A549 (cell line): ENCODE measurements at regions not wholly inside any gene's neighbourhood (a gene's known extent, or its start where the extent isn't known, plus 50 kb on each side); places are given as distances from the start of the nearest gene placed in this dataset.

Experiments
- ATAC-seq, 2 experiments: fragments of 200-7000 bp in 1 of 2; fragments of >200 bp in 1 of 2; cut with Nextera tagmentation in 1 of 2; cut with Tn5 transposase in 1 of 2; 3 replicates each; pipeline versions ENCODE4 v1.8.0 to v1.9.1; 2018 to 2020; ENCODE audit warnings: mild to moderate bottlenecking in 1 of 2, moderate library complexity in 1 of 2
- CTCF ChIA-PET: fragments of 300-600 bp; sonication (Branson Sonifier 250); formaldehyde crosslinking; extraction: SDS; loops from one replicate; lab custom pipeline; 2021; ENCODE audit warnings: antibody characterized with exemption, inconsistent platforms; lab: Yijun Ruan, JAX
- POLR2A ChIA-PET: fragments of 350-600 bp; formaldehyde crosslinking; extraction: SDS; loops from one replicate; lab custom pipeline; 2021; ENCODE audit warnings: antibody characterized with exemption, inconsistent platforms; lab: Yijun Ruan, JAX
- DNase-seq, 2 experiments: peaks; one replicate each; pipeline versions ENCODE4 v3.0.0 to v3.0.0-alpha.2; 2011 to 2016; ENCODE audit warnings: low read depth in 1 of 2, low spot score in 1 of 2
- FAIRE-seq: peaks from 2 replicates; lab custom pipeline; 2011; peaks lifted over from hg19 to GRCh38; lab: Jason Lieb, UNC
- H3K27ac ChIP-seq, 2 experiments: fragments of >200 bp; sonication (Bioruptor Twin); formaldehyde crosslinking; 3 replicates each; pipeline ENCODE4 v1.5.1; 2016 to 2017
- H3K4me1 ChIP-seq: fragments of >200 bp; sonication (Bioruptor Twin); formaldehyde crosslinking; 3 replicates; pipeline ENCODE4 v1.6.1; 2016
- H3K4me2 ChIP-seq: fragments of >200 bp; sonication (Bioruptor Twin); formaldehyde crosslinking; 3 replicates; pipeline ENCODE4 v1.6.1; 2016
- H3K4me3 ChIP-seq: fragments of >200 bp; sonication (Bioruptor Twin); formaldehyde crosslinking; 3 replicates; pipeline ENCODE4 v1.5.1; 2016
- H3K9me3 ChIP-seq: fragments of >200 bp; sonication (Bioruptor Twin); formaldehyde crosslinking; 3 replicates; pipeline ENCODE4 v1.6.1; 2016
- CHD2 ChIP-seq: fragments of 150-350 bp; IDR thresholded peaks from 2 replicates; pipeline ENCODE4 v1.6.1; 2014; ENCODE audit warnings: low read length; ENCODE audit not compliant: partially characterized antibody
- ESRRA ChIP-seq: fragments of 150-350 bp; IDR thresholded peaks from 2 replicates; pipeline ENCODE4 v1.6.1; 2014; ENCODE audit warnings: mild to moderate bottlenecking, low read length, borderline replicate concordance
- FOSB ChIP-seq: fragments of 250-450 bp; sonication (Bioruptor Pico); IDR thresholded peaks from 2 replicates; pipeline ENCODE4 v1.5.0; 2020; ENCODE audit warnings: mild to moderate bottlenecking, moderate library complexity
- FOSL2 ChIP-seq, 2 experiments: fragments of 450-650 bp in 1 of 2; fragments of >200 bp in 1 of 2; sonication (Bioruptor Twin) in 1 of 2; formaldehyde crosslinking; IDR thresholded peaks; 2 replicates each; pipeline versions ENCODE4 v1.5.0 to v1.6.1; 2016 to 2020; ENCODE audit warnings: mild to moderate bottlenecking in 1 of 2, moderate library complexity in 1 of 2
- HDAC2 ChIP-seq: fragments of 200-600 bp; sonication (generic); IDR thresholded peaks from 2 replicates; pipeline ENCODE4 v1.6.1; 2016
- JUN ChIP-seq, 2 experiments: fragments of >200 bp; sonication (Bioruptor Twin); formaldehyde crosslinking; IDR thresholded peaks; 2 replicates in 1 of 2; 3 replicates in 1 of 2; pipeline ENCODE4 v1.6.1; 2016 to 2017
- JUNB ChIP-seq: fragments of >200 bp; sonication (Bioruptor Twin); formaldehyde crosslinking; IDR thresholded peaks from 2 replicates; pipeline ENCODE4 v1.6.1; 2016
- KDM1A ChIP-seq: fragments of 200-600 bp; sonication (generic); IDR thresholded peaks from 2 replicates; pipeline ENCODE4 v1.6.1; 2016; ENCODE audit warnings: low read depth, mild to moderate bottlenecking
- MAFK ChIP-seq: fragments of 450-650 bp; IDR thresholded peaks from 2 replicates; pipeline ENCODE4 v1.6.1; 2014; ENCODE audit not compliant: partially characterized antibody
- MYC ChIP-seq: IDR thresholded peaks from 2 replicates; pipeline ENCODE4 v1.6.1; 2012; ENCODE audit warnings: mild to moderate bottlenecking, inconsistent platforms, low read length, improper control_type of control experiment, borderline replicate concordance
- NFE2L2 ChIP-seq: fragments of 150-350 bp; conservative IDR thresholded peaks from 2 replicates; pipeline ENCODE4 v1.6.1; 2014; ENCODE audit warnings: low read length
- NPAS2 ChIP-seq: fragments of 250-450 bp; sonication (Bioruptor Pico); IDR thresholded peaks from 2 replicates; pipeline ENCODE4 v1.8.0; 2022; ENCODE audit warnings: mild to moderate bottlenecking, moderate library complexity, borderline replicate concordance
- NR3C1 ChIP-seq: fragments of >200 bp; sonication (Bioruptor Twin); formaldehyde crosslinking; IDR thresholded peaks from 3 replicates; pipeline ENCODE4 v1.6.1; 2017
- RNF2 ChIP-seq: fragments of 200-600 bp; sonication (generic); IDR thresholded peaks from 2 replicates; pipeline ENCODE4 v1.6.1; 2016; ENCODE audit warnings: low read depth, mild to moderate bottlenecking, antibody characterized with exemption, moderate library complexity, borderline replicate concordance
- TFCP2L1 ChIP-seq: fragments of 250-450 bp; sonication (Bioruptor Pico); IDR thresholded peaks from 2 replicates; pipeline ENCODE4 v1.5.0; 2021; ENCODE audit warnings: mild to moderate bottlenecking
- TP53 ChIP-seq: fragments of 250-450 bp; sonication (Bioruptor Pico); IDR thresholded peaks from 2 replicates; pipeline ENCODE4 v1.5.0; 2021; ENCODE audit warnings: mild to moderate bottlenecking, moderate library complexity
- ZC3H11A ChIP-seq: fragments of 450-650 bp; IDR thresholded peaks from 2 replicates; pipeline ENCODE4 v1.6.1; 2014; ENCODE audit warnings: antibody characterized with exemption, mild to moderate bottlenecking
- ZNF302 ChIP-seq: fragments of 250-450 bp; sonication (Bioruptor Pico); IDR thresholded peaks from 2 replicates; pipeline ENCODE4 v1.9.0; 2021; ENCODE audit warnings: inconsistent platforms, mild to moderate bottlenecking, moderate library complexity
- WGBS: methylation state at CpG from one replicate; pipeline ENCODE4 v1.1.6; 2017; ENCODE audit errors: missing lambda C conversion rate; 5-methylcytosine and 5-hydroxymethylcytosine counted together
- TF ChIP-seq, protein P1 (sequence below): IDR thresholded peaks from 2 replicates; pipeline ENCODE4 v1.6.1; 2012
- TF ChIP-seq, protein P2 (sequence below): fragments of >200 bp; sonication (Bioruptor Twin); formaldehyde crosslinking; IDR thresholded peaks from 3 replicates; pipeline ENCODE4 v1.5.1; 2016
- TF ChIP-seq, protein P3 (sequence below): fragments of 450-650 bp; IDR thresholded peaks from 2 replicates; pipeline ENCODE4 v1.6.1; 2014; ENCODE audit warnings: antibody characterized with exemption
- TF ChIP-seq, protein P4 (sequence below): IDR thresholded peaks from 2 replicates; pipeline ENCODE4 v1.6.1; 2012; ENCODE audit warnings: low read depth, borderline replicate concordance
- TF ChIP-seq, protein P5 (sequence below): fragments of 150-350 bp; IDR thresholded peaks from 2 replicates; pipeline ENCODE4 v1.6.1; 2014; ENCODE audit warnings: low read depth, mild to moderate bottlenecking, low read length

DNA sequence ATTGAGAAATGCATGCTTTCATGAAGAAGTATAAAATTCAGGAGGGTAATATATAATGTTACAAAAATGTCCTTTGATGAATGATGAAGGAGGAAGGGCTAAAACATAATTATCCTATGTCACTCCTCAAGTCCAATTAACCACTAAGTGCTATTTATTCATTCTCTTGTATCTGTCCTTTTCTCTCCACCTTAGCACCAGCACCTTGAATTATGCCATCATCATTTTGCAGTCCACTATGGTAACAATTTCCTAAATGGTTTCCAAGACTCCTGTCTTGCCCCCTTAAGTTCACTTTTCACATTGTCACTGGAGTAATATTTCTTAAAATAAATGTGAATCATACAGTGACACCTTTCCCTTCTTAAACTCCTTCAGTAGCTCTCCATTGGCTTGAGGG is 756.3 kb downstream of the STPG2 start:
- Histone ChIP-seq H3K4me1 (no peaks in the 10 kb centered on the region), H3K9me3 (no peaks in the 10 kb centered on the region), H3K27ac (no peak overlapping the region), H3K4me2 (no peak overlapping the region), H3K4me3 (no peak overlapping the region)
- TF ChIP-seq JUN (IDR thresholded peaks at IDR 0.05) (no peak), TP53 (CRISPR knock-in tag) (no peak), JUNB (no peak), ZC3H11A (no peak), NPAS2 (CRISPR knock-in tag) (no peak)
- TF ChIP-seq, protein P1, sequence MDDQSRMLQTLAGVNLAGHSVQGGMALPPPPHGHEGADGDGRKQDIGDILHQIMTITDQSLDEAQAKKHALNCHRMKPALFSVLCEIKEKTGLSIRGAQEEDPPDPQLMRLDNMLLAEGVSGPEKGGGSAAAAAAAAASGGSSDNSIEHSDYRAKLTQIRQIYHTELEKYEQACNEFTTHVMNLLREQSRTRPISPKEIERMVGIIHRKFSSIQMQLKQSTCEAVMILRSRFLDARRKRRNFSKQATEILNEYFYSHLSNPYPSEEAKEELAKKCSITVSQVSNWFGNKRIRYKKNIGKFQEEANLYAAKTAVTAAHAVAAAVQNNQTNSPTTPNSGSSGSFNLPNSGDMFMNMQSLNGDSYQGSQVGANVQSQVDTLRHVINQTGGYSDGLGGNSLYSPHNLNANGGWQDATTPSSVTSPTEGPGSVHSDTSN: no peak
- POLR2A ChIA-PET: no interaction called here
- CTCF ChIA-PET: no interaction called here
- DNase-seq: no peak
- ATAC-seq: no peak
- no peak for FAIRE-seq

DNA sequence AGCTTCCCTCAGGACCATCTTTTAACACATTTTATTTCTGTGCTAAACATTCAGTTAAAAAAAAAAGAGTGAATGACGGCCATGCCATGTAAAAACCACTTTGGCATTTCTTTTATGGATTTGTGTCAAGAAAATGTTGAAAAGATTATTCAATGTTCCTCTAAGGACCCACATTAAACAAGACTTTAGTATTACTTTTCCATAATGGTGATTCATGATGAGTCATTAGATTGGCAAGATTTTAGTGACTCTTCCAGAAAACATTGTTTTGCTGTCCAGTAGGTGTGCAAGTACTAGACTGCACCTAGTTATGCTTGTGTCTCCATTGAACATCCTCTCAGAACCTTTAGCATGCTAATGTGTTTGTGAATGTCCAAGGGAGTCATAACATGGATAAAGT is 748.6 kb downstream of the STPG2 start:
- Histone ChIP-seq H3K4me1 (no peaks in the 10 kb centered on the region), H3K4me2 (no peak overlapping the region), H3K9me3 (no peaks in the 10 kb centered on the region), H3K4me3 (no peak overlapping the region), H3K27ac (no peak overlapping the region)
- 7% methylated on average over 1 of the region's 1 CpG for WGBS
- ChIA-PET CTCF (no interaction called here), POLR2A (no interaction called here)
- TF ChIP-seq FOSL2 (IDR thresholded peaks at IDR 0.05): no peak
- peak; percentile 63 for TF ChIP-seq FOSL2 (CRISPR knock-in tag; IDR thresholded peaks at IDR 0.05)
- TF ChIP-seq, protein P2, sequence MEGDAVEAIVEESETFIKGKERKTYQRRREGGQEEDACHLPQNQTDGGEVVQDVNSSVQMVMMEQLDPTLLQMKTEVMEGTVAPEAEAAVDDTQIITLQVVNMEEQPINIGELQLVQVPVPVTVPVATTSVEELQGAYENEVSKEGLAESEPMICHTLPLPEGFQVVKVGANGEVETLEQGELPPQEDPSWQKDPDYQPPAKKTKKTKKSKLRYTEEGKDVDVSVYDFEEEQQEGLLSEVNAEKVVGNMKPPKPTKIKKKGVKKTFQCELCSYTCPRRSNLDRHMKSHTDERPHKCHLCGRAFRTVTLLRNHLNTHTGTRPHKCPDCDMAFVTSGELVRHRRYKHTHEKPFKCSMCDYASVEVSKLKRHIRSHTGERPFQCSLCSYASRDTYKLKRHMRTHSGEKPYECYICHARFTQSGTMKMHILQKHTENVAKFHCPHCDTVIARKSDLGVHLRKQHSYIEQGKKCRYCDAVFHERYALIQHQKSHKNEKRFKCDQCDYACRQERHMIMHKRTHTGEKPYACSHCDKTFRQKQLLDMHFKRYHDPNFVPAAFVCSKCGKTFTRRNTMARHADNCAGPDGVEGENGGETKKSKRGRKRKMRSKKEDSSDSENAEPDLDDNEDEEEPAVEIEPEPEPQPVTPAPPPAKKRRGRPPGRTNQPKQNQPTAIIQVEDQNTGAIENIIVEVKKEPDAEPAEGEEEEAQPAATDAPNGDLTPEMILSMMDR: no peak
- peak in 1 of 2 experiments; percentile 4 for DNase-seq
- ATAC-seq: no peak
- no peak for FAIRE-seq

DNA sequence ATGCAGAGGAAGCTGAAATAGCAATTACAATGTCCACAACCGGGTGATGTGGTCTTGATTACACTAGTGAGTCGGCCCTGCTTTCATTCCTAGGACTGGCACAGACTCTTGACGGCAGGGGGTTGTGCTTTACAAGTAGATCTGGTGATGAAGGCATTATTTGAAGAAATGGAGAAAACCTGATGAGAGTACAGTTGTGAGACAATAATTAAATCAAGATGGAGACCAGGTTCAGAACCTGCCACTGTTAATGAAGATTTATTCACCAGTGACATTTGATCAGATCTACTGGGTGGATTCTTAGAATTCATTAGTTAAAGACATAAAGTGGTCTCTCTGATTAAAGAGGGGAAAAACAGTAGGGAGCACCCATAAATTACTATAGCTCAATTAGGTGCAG is 747.2 kb downstream of the STPG2 start:
- POLR2A ChIA-PET: no interaction called here
- Histone ChIP-seq H3K27ac (no peak overlapping the region), H3K4me2 (no peak overlapping the region), H3K4me1 (no peaks in the 10 kb centered on the region), H3K9me3 (no peaks in the 10 kb centered on the region), H3K4me3 (no peak overlapping the region)
- CTCF ChIA-PET: no interaction called here
- no peak for FAIRE-seq
- DNase-seq: peak in 1 of 2 experiments; percentile 2
- TF ChIP-seq FOSB (CRISPR knock-in tag): no peak
- TF ChIP-seq ESRRA: no peak
- no peak for TF ChIP-seq NR3C1
- TF ChIP-seq CHD2: no peak
- no peak for TF ChIP-seq TFCP2L1 (CRISPR knock-in tag)
- no peak for TF ChIP-seq HDAC2
- TF ChIP-seq, protein P2: no peak
- ATAC-seq: no peak
- WGBS: 28% methylated on average over 3 of the region's 3 CpGs

DNA sequence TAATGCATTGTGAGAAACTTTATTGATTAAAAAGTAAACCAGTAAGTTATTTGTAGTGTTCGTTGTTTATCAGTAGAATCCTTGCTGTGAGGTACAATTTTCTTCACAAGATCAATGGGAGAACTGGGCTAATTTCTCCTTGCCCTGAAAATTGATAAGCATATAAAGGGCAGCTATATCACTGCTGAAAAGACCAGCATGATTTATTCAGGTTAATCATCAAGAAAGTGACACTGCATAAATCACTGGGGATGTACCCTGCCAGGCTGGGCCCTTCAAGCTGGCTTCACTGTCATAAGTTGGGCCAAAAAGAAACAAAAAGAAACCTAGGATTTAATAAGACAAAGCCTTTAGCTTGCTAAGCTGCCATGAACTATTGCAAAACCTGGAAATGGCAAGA is 746.7 kb downstream of the STPG2 start:
- DNase-seq (no peak), ATAC-seq (no peak), FAIRE-seq (no peak)
- Histone ChIP-seq H3K4me2 (no peak overlapping the region), H3K4me3 (no peak overlapping the region), H3K9me3 (no peaks in the 10 kb centered on the region), H3K4me1 (no peaks in the 10 kb centered on the region), H3K27ac (no peak overlapping the region)
- POLR2A ChIA-PET: no interaction called here
- TF ChIP-seq, protein P3, sequence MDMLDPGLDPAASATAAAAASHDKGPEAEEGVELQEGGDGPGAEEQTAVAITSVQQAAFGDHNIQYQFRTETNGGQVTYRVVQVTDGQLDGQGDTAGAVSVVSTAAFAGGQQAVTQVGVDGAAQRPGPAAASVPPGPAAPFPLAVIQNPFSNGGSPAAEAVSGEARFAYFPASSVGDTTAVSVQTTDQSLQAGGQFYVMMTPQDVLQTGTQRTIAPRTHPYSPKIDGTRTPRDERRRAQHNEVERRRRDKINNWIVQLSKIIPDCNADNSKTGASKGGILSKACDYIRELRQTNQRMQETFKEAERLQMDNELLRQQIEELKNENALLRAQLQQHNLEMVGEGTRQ: no peak
- TF ChIP-seq MYC (no peak), NFE2L2 (no peak), MAFK (no peak), KDM1A (no peak), ZNF302 (no peak), RNF2 (no peak)
- TF ChIP-seq, protein P4, sequence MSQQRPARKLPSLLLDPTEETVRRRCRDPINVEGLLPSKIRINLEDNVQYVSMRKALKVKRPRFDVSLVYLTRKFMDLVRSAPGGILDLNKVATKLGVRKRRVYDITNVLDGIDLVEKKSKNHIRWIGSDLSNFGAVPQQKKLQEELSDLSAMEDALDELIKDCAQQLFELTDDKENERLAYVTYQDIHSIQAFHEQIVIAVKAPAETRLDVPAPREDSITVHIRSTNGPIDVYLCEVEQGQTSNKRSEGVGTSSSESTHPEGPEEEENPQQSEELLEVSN: no peak
- TF ChIP-seq, protein P5, sequence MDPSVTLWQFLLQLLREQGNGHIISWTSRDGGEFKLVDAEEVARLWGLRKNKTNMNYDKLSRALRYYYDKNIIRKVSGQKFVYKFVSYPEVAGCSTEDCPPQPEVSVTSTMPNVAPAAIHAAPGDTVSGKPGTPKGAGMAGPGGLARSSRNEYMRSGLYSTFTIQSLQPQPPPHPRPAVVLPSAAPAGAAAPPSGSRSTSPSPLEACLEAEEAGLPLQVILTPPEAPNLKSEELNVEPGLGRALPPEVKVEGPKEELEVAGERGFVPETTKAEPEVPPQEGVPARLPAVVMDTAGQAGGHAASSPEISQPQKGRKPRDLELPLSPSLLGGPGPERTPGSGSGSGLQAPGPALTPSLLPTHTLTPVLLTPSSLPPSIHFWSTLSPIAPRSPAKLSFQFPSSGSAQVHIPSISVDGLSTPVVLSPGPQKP: no peak
- 26% methylated on average over 1 of the region's 1 CpG for WGBS
- CTCF ChIA-PET: no interaction called here
